ENCODE measurements at regions not wholly inside any gene's neighbourhood (a gene's known extent, or its start where the extent isn't known, plus 50 kb on each side); places are given as distances from the start of the nearest gene placed in this dataset.
A peak's percentile ranks its signal among the peaks of the same experiment; 100 is the strongest.

GRCh38 chr1:24999906-25000305 is 69.8 kb upstream of the RUNX3 start:
- no peaks in the 10 kb centered on the region for H3K27me3 Mint-ChIP-seq
- H3K4me1 Mint-ChIP-seq: peaks cover 53% of the 10 kb centered on the region
- H3K4me3 Mint-ChIP-seq: no peak overlapping the region
- peaks cover 7% of the 10 kb centered on the region for H3K9me3 Mint-ChIP-seq
- peaks cover 8% of the 10 kb centered on the region for H3K36me3 Mint-ChIP-seq
- ATAC-seq: no peak
- peak overlapping the region; percentile 60 for H3K27ac Mint-ChIP-seq

GRCh38 chr1:24999426-24999825 is 69.3 kb upstream of the RUNX3 start:
- no peak for ATAC-seq
- H3K36me3 Mint-ChIP-seq: peaks cover 8% of the 10 kb centered on the region
- peaks cover 53% of the 10 kb centered on the region for H3K4me1 Mint-ChIP-seq
- H3K27me3 Mint-ChIP-seq: no peaks in the 10 kb centered on the region
- H3K9me3 Mint-ChIP-seq: peaks cover 7% of the 10 kb centered on the region
- no peak overlapping the region for H3K4me3 Mint-ChIP-seq
- peak overlapping the region; percentile 60 for H3K27ac Mint-ChIP-seq

- peak overlapping the region; percentile 60 for H3K27ac Mint-ChIP-seq
- peaks cover 7% of the 10 kb centered on the region for H3K9me3 Mint-ChIP-seq
- peaks cover 8% of the 10 kb centered on the region for H3K36me3 Mint-ChIP-seq
- ATAC-seq: no peak
- H3K4me3 Mint-ChIP-seq: no peak overlapping the region
- no peaks in the 10 kb centered on the region for H3K27me3 Mint-ChIP-seq
- peaks cover 52% of the 10 kb centered on the region for H3K4me1 Mint-ChIP-seq
Observed at GRCh38 chr1:24998563-24999245, 68.6 kb upstream of the RUNX3 start.

GRCh38 chr1:24996983-24997893 is 67.2 kb upstream of the RUNX3 start:
- peak; percentile 49 for ATAC-seq
- H3K36me3 Mint-ChIP-seq: peaks cover 8% of the 10 kb centered on the region
- H3K9me3 Mint-ChIP-seq: peaks cover 7% of the 10 kb centered on the region
- no peak overlapping the region for H3K4me3 Mint-ChIP-seq
- H3K27ac Mint-ChIP-seq: peak overlapping the region; percentile 70
- no peaks in the 10 kb centered on the region for H3K27me3 Mint-ChIP-seq
- peaks cover 49% of the 10 kb centered on the region for H3K4me1 Mint-ChIP-seq

GRCh38 chr1:24996456-24996855 is 66.4 kb upstream of the RUNX3 start:
- peak overlapping the region; percentile 70 for H3K27ac Mint-ChIP-seq
- no peaks in the 10 kb centered on the region for H3K27me3 Mint-ChIP-seq
- H3K36me3 Mint-ChIP-seq: peaks cover 8% of the 10 kb centered on the region
- H3K4me1 Mint-ChIP-seq: peaks cover 53% of the 10 kb centered on the region
- peaks cover 7% of the 10 kb centered on the region for H3K9me3 Mint-ChIP-seq
- no peak overlapping the region for H3K4me3 Mint-ChIP-seq
- ATAC-seq: no peak

GRCh38 chr1:24995661-24996060 is 65.6 kb upstream of the RUNX3 start:
- ATAC-seq: no peak
- Mint-ChIP-seq H3K27ac (peak overlapping the region; percentile 70), H3K4me1 (peaks cover 53% of the 10 kb centered on the region), H3K36me3 (peaks cover 8% of the 10 kb centered on the region), H3K9me3 (peaks cover 7% of the 10 kb centered on the region), H3K27me3 (no peaks in the 10 kb centered on the region), H3K4me3 (no peak overlapping the region)

- H3K4me3 Mint-ChIP-seq: no peak overlapping the region
- no peak overlapping the region for H3K27ac Mint-ChIP-seq
- ATAC-seq: no peak
- no peaks in the 10 kb centered on the region for H3K27me3 Mint-ChIP-seq
- peaks cover 53% of the 10 kb centered on the region for H3K4me1 Mint-ChIP-seq
- peaks cover 7% of the 10 kb centered on the region for H3K9me3 Mint-ChIP-seq
- H3K36me3 Mint-ChIP-seq: peaks cover 8% of the 10 kb centered on the region
Observed at GRCh38 chr1:24995140-24995539, 65.1 kb upstream of the RUNX3 start.

- Mint-ChIP-seq H3K4me1 (peaks cover 54% of the 10 kb centered on the region), H3K27ac (no peak overlapping the region), H3K4me3 (no peak overlapping the region), H3K9me3 (peaks cover 7% of the 10 kb centered on the region), H3K27me3 (no peaks in the 10 kb centered on the region), H3K36me3 (peaks cover 8% of the 10 kb centered on the region)
- ATAC-seq: no peak
Observed at GRCh38 chr1:24993871-24994580, 64.0 kb upstream of the RUNX3 start.

GRCh38 chr1:24992761-24993211 is 62.7 kb upstream of the RUNX3 start:
- H3K9me3 Mint-ChIP-seq: peaks cover 11% of the 10 kb centered on the region
- H3K27me3 Mint-ChIP-seq: no peaks in the 10 kb centered on the region
- no peak overlapping the region for H3K4me3 Mint-ChIP-seq
- no peak for ATAC-seq
- H3K27ac Mint-ChIP-seq: peak overlapping the region; percentile 77
- H3K36me3 Mint-ChIP-seq: peaks cover 13% of the 10 kb centered on the region
- peaks cover 63% of the 10 kb centered on the region for H3K4me1 Mint-ChIP-seq

GRCh38 chr1:24992124-24992760 is 62.2 kb upstream of the RUNX3 start:
- H3K4me3 Mint-ChIP-seq: no peak overlapping the region
- H3K27ac Mint-ChIP-seq: peak overlapping the region; percentile 77
- H3K36me3 Mint-ChIP-seq: peaks cover 10% of the 10 kb centered on the region
- no peaks in the 10 kb centered on the region for H3K27me3 Mint-ChIP-seq
- peaks cover 63% of the 10 kb centered on the region for H3K4me1 Mint-ChIP-seq
- peaks cover 9% of the 10 kb centered on the region for H3K9me3 Mint-ChIP-seq
- ATAC-seq: no peak

GRCh38 chr1:24991697-24992096 is 61.6 kb upstream of the RUNX3 start:
- Mint-ChIP-seq H3K4me3 (no peak overlapping the region), H3K27me3 (no peaks in the 10 kb centered on the region), H3K27ac (peak overlapping the region; percentile 77), H3K36me3 (peaks cover 5% of the 10 kb centered on the region), H3K9me3 (peaks cover 3% of the 10 kb centered on the region), H3K4me1 (peaks cover 57% of the 10 kb centered on the region)
- no peak for ATAC-seq

GRCh38 chr1:24990779-24991641 is 60.9 kb upstream of the RUNX3 start:
- peaks cover 3% of the 10 kb centered on the region for H3K9me3 Mint-ChIP-seq
- ATAC-seq: no peak
- no peaks in the 10 kb centered on the region for H3K27me3 Mint-ChIP-seq
- H3K4me3 Mint-ChIP-seq: no peak overlapping the region
- peak overlapping the region; percentile 77 for H3K27ac Mint-ChIP-seq
- peaks cover 51% of the 10 kb centered on the region for H3K4me1 Mint-ChIP-seq
- peaks cover 5% of the 10 kb centered on the region for H3K36me3 Mint-ChIP-seq

- H3K4me1 Mint-ChIP-seq: peaks cover 50% of the 10 kb centered on the region
- peaks cover 5% of the 10 kb centered on the region for H3K36me3 Mint-ChIP-seq
- H3K27me3 Mint-ChIP-seq: no peaks in the 10 kb centered on the region
- ATAC-seq: no peak
- H3K27ac Mint-ChIP-seq: peak overlapping the region; percentile 88
- peaks cover 3% of the 10 kb centered on the region for H3K9me3 Mint-ChIP-seq
- no peak overlapping the region for H3K4me3 Mint-ChIP-seq
Observed at GRCh38 chr1:24990136-24990535, 60.1 kb upstream of the RUNX3 start.

GRCh38 chr1:24989082-24989481 is 59.0 kb upstream of the RUNX3 start:
- peaks cover 5% of the 10 kb centered on the region for H3K36me3 Mint-ChIP-seq
- H3K27me3 Mint-ChIP-seq: no peaks in the 10 kb centered on the region
- H3K4me3 Mint-ChIP-seq: no peak overlapping the region
- H3K4me1 Mint-ChIP-seq: peaks cover 50% of the 10 kb centered on the region
- peaks cover 3% of the 10 kb centered on the region for H3K9me3 Mint-ChIP-seq
- ATAC-seq: no peak
- peak overlapping the region; percentile 88 for H3K27ac Mint-ChIP-seq

Measured in stimulated activated memory B cell treated with anti-CD40 and anti-IgM and Interleukin-4, amounts not matched to agents 10 μg/mL and 1 μg/mL and 100 μg/mL, for 72 hours (primary cell).